Breast epithelium (tissue), 4 donors: ENCODE measurements at regions not wholly inside any gene's neighbourhood (a gene's known extent, or its start where the extent isn't known, plus 50 kb on each side); places are given as distances from the start of the nearest gene placed in this dataset.
A peak's percentile ranks its signal among the peaks of the same experiment; 100 is the strongest.

ENCODE experiments used
- DNase-seq, 2 donors: peaks; one replicate each; pipeline ENCODE4 v3.0.0-alpha.2; 2019; ENCODE audit warnings: low spot score in 2 of 2
- H3K27ac ChIP-seq, 2 donors: fragments of 200-600 bp; sonication (generic) in 1 of 2; one replicate each; pipeline ENCODE4 v1.5.1; 2016 to 2019; ENCODE audit warnings: mild to moderate bottlenecking in 1 of 2
- H3K27me3 ChIP-seq, 2 donors: fragments of 200-600 bp; sonication (generic) in 1 of 2; one replicate each; pipeline versions ENCODE4 v1.5.1 to v1.6.0; 2017 to 2019; ENCODE audit warnings: control low read depth in 1 of 2, mild to moderate bottlenecking in 1 of 2
- H3K36me3 ChIP-seq: fragments of 200-600 bp; one replicate; pipeline ENCODE4 v1.5.1; 2019
- H3K4me1 ChIP-seq, 2 donors: fragments of 200-600 bp; sonication (generic); one replicate each; pipeline ENCODE4 v1.5.1; 2016 to 2019; ENCODE audit warnings: control low read depth in 1 of 2
- H3K4me3 ChIP-seq, 3 donors: fragments of 200-600 bp; sonication (generic); 1 replicate in 2 of 3; 2 replicates in 1 of 3; pipeline ENCODE4 v1.5.1; 2016 to 2019; ENCODE audit warnings: mild to moderate bottlenecking in 3 of 3, moderate library complexity in 2 of 3
- H3K9me3 ChIP-seq, 2 donors: fragments of 200-600 bp; sonication (generic) in 1 of 2; one replicate each; pipeline ENCODE4 v1.5.1; 2016 to 2019; ENCODE audit warnings: control low read depth in 1 of 2
- POLR2A ChIP-seq: fragments of 450-650 bp; IDR thresholded peaks from one replicate; pipeline ENCODE4 v1.6.1; 2016; ENCODE audit warnings: antibody characterized with exemption, mild to moderate bottlenecking, moderate library complexity
- POLR2AphosphoS5 ChIP-seq, 3 donors: sonication (generic); formaldehyde crosslinking; IDR thresholded peaks; one replicate each; pipeline ENCODE4 v1.6.1; 2017; ENCODE audit warnings: antibody characterized with exemption in 3 of 3
- intact Hi-C: fragments of 100-400 bp; cut with DNase I; formaldehyde crosslinking; loops from one replicate; pipeline ENCODE4 v1.15.1; 2023; ENCODE audit warnings: low total_unique reads
- TF ChIP-seq, protein P1 (sequence below), 3 donors: fragments of 450-650 bp; IDR thresholded peaks; one replicate each; pipeline ENCODE4 v1.5.1; 2016 to 2017; ENCODE audit warnings: antibody characterized with exemption in 3 of 3, mild to moderate bottlenecking in 3 of 3, moderate library complexity in 3 of 3

DNA sequence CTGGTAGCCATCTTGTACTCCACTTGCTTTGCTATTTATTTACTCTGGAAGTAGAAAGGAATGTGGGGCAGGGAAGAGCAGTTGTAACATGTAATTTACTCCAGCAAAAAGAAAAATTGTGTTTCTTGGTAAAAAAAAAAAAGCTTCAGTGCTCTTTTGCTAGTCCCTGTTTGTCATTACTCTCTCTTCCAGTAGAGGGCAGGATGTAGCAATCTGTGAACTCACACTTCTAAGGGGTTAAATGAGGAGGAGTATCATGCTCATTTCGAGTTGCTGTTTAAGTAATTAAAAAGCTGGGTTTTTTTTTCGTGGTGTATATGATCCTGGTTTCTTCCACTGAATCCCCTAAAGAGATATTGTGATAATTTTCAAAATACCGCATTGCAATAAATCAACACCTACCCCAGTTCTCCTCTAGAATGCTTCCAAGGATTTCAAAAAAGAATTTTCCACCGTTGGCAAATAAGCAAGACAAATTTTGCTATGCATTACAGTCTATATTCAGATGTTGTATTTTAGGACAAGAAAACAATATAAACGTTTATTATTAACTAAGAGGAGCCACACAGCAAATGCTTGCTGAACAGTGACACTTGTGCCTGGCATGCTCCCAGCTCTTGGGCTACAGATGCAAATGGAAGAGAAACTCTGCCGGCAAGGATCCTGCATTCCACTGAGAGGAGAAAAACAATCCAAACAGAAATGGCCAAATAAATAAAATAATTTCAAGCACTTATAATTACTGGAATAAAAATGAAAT, 261.6 kb downstream of the ASXL3 start:
- Histone ChIP-seq H3K9me3 (no peaks in the 10 kb centered on the region), H3K27ac (no peak overlapping the region), H3K4me1 (no peaks in the 10 kb centered on the region), H3K27me3 (no peaks in the 10 kb centered on the region), H3K36me3 (no peaks in the 10 kb centered on the region), H3K4me3 (no peak overlapping the region)
- TF ChIP-seq, protein P1, sequence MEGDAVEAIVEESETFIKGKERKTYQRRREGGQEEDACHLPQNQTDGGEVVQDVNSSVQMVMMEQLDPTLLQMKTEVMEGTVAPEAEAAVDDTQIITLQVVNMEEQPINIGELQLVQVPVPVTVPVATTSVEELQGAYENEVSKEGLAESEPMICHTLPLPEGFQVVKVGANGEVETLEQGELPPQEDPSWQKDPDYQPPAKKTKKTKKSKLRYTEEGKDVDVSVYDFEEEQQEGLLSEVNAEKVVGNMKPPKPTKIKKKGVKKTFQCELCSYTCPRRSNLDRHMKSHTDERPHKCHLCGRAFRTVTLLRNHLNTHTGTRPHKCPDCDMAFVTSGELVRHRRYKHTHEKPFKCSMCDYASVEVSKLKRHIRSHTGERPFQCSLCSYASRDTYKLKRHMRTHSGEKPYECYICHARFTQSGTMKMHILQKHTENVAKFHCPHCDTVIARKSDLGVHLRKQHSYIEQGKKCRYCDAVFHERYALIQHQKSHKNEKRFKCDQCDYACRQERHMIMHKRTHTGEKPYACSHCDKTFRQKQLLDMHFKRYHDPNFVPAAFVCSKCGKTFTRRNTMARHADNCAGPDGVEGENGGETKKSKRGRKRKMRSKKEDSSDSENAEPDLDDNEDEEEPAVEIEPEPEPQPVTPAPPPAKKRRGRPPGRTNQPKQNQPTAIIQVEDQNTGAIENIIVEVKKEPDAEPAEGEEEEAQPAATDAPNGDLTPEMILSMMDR (IDR thresholded peaks at IDR 0.05) = peak in 2 of 3 donors; percentile 16 to 35
- no peak for TF ChIP-seq POLR2AphosphoS5 (IDR thresholded peaks at IDR 0.05)
- intact Hi-C loops = no loop called here
- DNase-seq = no peak

DNA sequence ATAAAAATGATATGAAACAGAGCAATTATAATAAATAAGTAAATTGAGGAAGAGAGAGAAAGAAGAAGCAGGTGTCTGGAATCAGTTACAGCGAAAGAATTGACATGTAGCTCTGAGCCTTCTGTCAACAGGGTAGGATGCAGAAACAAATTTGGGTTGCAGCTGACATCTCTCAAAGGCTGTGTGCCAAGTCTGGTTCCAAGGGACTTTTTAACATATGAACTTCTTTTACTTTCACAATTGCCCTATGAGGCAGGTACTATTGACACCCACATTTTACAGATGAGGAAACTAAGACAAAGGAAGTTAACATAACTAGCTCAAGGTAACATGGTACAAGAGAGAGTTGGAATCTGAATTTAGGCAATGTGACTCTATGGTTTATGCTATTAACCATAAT, 260.0 kb downstream of the ASXL3 start:
- Histone ChIP-seq H3K4me3 (no peak overlapping the region), H3K27ac (no peak overlapping the region), H3K9me3 (no peaks in the 10 kb centered on the region), H3K4me1 (no peaks in the 10 kb centered on the region), H3K27me3 (no peaks in the 10 kb centered on the region), H3K36me3 (no peaks in the 10 kb centered on the region)
- intact Hi-C loops = no loop called here
- TF ChIP-seq POLR2A (no peak), POLR2AphosphoS5 (IDR thresholded peaks at IDR 0.05) (no peak)
- TF ChIP-seq, protein P1 (IDR thresholded peaks at IDR 0.05) = no peak
- DNase-seq = no peak

DNA sequence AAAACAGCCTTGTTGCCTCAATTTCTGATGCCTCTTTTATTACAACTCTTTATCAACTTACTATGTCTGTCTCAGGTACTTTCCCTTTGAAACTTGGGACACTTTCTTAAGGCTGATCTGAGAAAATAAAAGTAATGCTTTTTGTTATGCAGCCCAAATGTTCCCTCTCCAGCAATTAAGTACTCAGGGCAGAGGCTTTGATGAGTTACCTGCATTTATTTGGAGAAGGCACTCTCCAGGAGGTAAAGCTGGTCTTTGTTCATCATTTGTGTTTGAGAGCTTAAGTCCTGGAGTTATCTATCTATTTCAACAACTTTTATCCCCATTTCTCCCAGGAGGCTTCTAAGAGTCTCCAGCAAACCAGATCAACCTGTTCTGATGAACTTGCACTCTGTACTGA, 259.2 kb downstream of the ASXL3 start:
- Histone ChIP-seq H3K27ac (no peak overlapping the region), H3K36me3 (no peaks in the 10 kb centered on the region), H3K27me3 (no peaks in the 10 kb centered on the region), H3K9me3 (no peaks in the 10 kb centered on the region), H3K4me1 (no peaks in the 10 kb centered on the region), H3K4me3 (no peak overlapping the region)
- intact Hi-C loops = no loop called here
- TF ChIP-seq, protein P1 (IDR thresholded peaks at IDR 0.05) = no peak
- TF ChIP-seq POLR2AphosphoS5 (IDR thresholded peaks at IDR 0.05) (no peak), POLR2A (no peak)
- DNase-seq = no peak

DNA sequence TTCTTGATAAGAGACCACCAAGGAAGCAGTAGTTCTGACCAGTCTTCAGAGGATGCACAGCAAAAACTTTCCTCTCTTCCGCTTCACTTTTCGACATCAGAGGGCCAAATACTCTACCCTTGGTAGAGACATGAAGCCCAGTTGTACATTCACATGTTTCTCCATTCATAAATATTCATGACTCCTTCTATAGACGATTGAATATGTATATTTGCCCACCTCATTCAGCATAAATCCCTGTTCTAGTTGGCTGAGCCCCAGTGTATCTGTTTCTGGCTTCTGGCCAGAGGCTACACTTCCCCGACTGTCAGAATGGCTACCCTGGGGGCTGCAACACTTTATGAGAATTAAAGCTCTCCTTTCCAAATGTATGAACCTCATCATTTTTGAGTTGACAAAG, 258.5 kb downstream of the ASXL3 start:
- Histone ChIP-seq H3K27me3 (no peaks in the 10 kb centered on the region), H3K9me3 (peaks cover 0 to 5% of the 10 kb centered on the region in 2 donors), H3K36me3 (no peaks in the 10 kb centered on the region), H3K4me1 (no peaks in the 10 kb centered on the region), H3K4me3 (no peak overlapping the region), H3K27ac (no peak overlapping the region)
- no peak for DNase-seq
- TF ChIP-seq, protein P1 (IDR thresholded peaks at IDR 0.05) = no peak
- no peak for TF ChIP-seq POLR2AphosphoS5 (IDR thresholded peaks at IDR 0.05)
- intact Hi-C loops = no loop called here

DNA sequence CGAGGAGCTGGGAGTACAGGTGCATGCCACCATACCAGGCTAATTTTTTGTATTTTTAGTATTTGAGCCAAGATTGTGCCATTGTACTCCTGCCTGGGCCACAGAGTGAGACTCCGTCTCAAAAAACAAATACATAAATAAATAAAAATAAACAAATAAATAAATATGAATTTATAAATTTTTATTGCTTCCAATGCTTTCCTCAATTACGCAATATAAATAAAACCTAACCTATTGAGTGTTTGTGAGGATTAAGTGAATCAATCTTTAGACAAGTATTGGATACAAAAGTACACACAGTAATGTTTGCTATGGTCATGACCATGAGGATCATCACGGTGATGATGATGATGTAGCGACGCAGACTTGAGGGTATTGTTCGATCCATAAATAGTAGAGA, 257.4 kb downstream of the ASXL3 start:
- H3K27me3 ChIP-seq = no peaks in the 10 kb centered on the region
- H3K9me3 ChIP-seq = peaks cover 0 to 11% of the 10 kb centered on the region in 2 donors
- no peak overlapping the region for H3K4me3 ChIP-seq
- no peak overlapping the region for H3K27ac ChIP-seq
- no peaks in the 10 kb centered on the region for H3K36me3 ChIP-seq
- TF ChIP-seq POLR2A (no peak), POLR2AphosphoS5 (IDR thresholded peaks at IDR 0.05) (no peak)
- TF ChIP-seq, protein P1 (IDR thresholded peaks at IDR 0.05) = no peak
- DNase-seq = no peak
- no peaks in the 10 kb centered on the region for H3K4me1 ChIP-seq
- intact Hi-C loops = no loop called here
